HEK293 (cell line): ENCODE measurements at regions not wholly inside any gene's neighbourhood (a gene's known extent, or its start where the extent isn't known, plus 50 kb on each side); places are given as distances from the start of the nearest gene placed in this dataset.

ENCODE experiments used
- ZNF138 ChIP-seq: fragments of 450-650 bp; formaldehyde crosslinking; IDR thresholded peaks from 2 replicates; pipeline ENCODE4 v1.5.1; 2016; ENCODE audit warnings: missing biosample characterization, missing genetic modification characterization, borderline replicate concordance
- ZNF426 ChIP-seq: fragments of 450-650 bp; formaldehyde crosslinking; IDR thresholded peaks from 2 replicates; pipeline ENCODE4 v1.5.1; 2017; ENCODE audit warnings: missing biosample characterization, missing genetic modification characterization, mild to moderate bottlenecking, inconsistent platforms, moderate library complexity
- ZNF624 ChIP-seq: fragments of 450-650 bp; formaldehyde crosslinking; IDR thresholded peaks from 2 replicates; pipeline ENCODE4 v1.5.1; 2017; ENCODE audit warnings: missing biosample characterization, missing genetic modification characterization
- TF ChIP-seq, protein P1 (sequence below): fragments of 450-650 bp; formaldehyde crosslinking; IDR thresholded peaks from 2 replicates; pipeline ENCODE4 v1.5.1; 2016; ENCODE audit warnings: missing biosample characterization, missing genetic modification characterization, borderline replicate concordance
- TF ChIP-seq, protein P2 (sequence below): sonication (generic); formaldehyde crosslinking; IDR thresholded peaks from 2 replicates; pipeline ENCODE4 v1.8.1; 2022; ENCODE audit warnings: mild to moderate bottlenecking, moderate library complexity, missing genetic modification reagents
- TF ChIP-seq, protein P3 (sequence below): fragments of 450-650 bp; formaldehyde crosslinking; IDR thresholded peaks from 2 replicates; pipeline ENCODE4 v1.5.1; 2016; ENCODE audit warnings: missing biosample characterization, missing genetic modification characterization

DNA sequence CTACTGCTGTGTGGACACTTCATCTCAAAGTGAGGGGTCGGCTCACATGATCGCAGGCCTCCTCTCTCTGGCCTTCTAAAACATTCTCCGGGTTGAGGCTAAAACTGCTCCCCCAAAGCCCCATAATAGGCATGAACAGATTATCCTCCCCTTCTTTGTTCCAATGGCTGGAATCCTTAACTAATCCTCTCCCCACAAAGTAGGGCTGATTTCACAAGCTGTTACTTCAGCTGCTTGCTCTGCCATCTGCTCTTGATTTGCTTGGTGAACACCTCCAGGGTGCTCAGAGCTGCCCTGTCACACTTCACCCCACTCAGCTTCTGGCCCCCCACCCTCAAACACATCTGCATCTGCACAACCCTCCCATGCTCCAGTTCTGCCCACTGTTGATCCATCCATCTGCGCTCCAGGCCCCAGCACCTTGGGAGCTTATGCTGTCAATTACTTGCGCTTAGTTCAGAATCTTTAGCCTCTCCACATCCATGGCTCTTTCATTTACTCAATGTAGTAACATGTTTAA, 173.1 kb upstream of the API5 start:
- TF ChIP-seq ZNF426 (tag by site-specific recombination) (no peak), ZNF624 (tag by site-specific recombination) (no peak), ZNF138 (tag by site-specific recombination) (no peak)
- TF ChIP-seq, protein P1, sequence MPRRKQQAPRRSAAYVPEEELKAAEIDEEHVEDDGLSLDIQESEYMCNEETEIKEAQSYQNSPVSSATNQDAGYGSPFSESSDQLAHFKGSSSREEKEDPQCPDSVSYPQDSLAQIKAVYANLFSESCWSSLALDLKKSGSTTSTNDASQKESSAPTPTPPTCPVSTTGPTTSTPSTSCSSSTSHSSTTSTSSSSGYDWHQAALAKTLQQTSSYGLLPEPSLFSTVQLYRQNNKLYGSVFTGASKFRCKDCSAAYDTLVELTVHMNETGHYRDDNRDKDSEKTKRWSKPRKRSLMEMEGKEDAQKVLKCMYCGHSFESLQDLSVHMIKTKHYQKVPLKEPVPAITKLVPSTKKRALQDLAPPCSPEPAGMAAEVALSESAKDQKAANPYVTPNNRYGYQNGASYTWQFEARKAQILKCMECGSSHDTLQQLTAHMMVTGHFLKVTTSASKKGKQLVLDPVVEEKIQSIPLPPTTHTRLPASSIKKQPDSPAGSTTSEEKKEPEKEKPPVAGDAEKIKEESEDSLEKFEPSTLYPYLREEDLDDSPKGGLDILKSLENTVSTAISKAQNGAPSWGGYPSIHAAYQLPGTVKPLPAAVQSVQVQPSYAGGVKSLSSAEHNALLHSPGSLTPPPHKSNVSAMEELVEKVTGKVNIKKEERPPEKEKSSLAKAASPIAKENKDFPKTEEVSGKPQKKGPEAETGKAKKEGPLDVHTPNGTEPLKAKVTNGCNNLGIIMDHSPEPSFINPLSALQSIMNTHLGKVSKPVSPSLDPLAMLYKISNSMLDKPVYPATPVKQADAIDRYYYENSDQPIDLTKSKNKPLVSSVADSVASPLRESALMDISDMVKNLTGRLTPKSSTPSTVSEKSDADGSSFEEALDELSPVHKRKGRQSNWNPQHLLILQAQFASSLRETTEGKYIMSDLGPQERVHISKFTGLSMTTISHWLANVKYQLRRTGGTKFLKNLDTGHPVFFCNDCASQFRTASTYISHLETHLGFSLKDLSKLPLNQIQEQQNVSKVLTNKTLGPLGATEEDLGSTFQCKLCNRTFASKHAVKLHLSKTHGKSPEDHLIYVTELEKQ (tag by site-specific recombination), result no peak
- TF ChIP-seq, protein P2, sequence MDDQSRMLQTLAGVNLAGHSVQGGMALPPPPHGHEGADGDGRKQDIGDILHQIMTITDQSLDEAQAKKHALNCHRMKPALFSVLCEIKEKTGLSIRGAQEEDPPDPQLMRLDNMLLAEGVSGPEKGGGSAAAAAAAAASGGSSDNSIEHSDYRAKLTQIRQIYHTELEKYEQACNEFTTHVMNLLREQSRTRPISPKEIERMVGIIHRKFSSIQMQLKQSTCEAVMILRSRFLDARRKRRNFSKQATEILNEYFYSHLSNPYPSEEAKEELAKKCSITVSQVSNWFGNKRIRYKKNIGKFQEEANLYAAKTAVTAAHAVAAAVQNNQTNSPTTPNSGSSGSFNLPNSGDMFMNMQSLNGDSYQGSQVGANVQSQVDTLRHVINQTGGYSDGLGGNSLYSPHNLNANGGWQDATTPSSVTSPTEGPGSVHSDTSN (CRISPR knock-in tag), result no peak
- TF ChIP-seq, protein P3, sequence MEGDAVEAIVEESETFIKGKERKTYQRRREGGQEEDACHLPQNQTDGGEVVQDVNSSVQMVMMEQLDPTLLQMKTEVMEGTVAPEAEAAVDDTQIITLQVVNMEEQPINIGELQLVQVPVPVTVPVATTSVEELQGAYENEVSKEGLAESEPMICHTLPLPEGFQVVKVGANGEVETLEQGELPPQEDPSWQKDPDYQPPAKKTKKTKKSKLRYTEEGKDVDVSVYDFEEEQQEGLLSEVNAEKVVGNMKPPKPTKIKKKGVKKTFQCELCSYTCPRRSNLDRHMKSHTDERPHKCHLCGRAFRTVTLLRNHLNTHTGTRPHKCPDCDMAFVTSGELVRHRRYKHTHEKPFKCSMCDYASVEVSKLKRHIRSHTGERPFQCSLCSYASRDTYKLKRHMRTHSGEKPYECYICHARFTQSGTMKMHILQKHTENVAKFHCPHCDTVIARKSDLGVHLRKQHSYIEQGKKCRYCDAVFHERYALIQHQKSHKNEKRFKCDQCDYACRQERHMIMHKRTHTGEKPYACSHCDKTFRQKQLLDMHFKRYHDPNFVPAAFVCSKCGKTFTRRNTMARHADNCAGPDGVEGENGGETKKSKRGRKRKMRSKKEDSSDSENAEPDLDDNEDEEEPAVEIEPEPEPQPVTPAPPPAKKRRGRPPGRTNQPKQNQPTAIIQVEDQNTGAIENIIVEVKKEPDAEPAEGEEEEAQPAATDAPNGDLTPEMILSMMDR, result no peak
